Daoy (cell line): ENCODE measurements at regions not wholly inside any gene's neighbourhood (a gene's known extent, or its start where the extent isn't known, plus 50 kb on each side); places are given as distances from the start of the nearest gene placed in this dataset.
"Not testable (repeated sequence)": the region's sequence is repeated elsewhere in the genome, so short reads cannot be mapped to it uniquely, and the experiment has no call there.

ENCODE experiments used
- DNase-seq: peaks from one replicate; pipeline ENCODE4 v3.0.0-alpha.2; 2015; ENCODE audit warnings: low read depth

- no peak for DNase-seq
Measured at GRCh38 chr5:16296946-16297345, 117.4 kb upstream of the MARCHF11 start.

- DNase-seq, result no peak
Measured at GRCh38 chr5:16291894-16292293, 112.3 kb upstream of the MARCHF11 start.

- DNase-seq, result no peak
Measured at GRCh38 chr5:16291474-16291873, 111.9 kb upstream of the MARCHF11 start.

GRCh38 chr5:16283791-16284190, 104.2 kb upstream of the MARCHF11 start:
- DNase-seq, result no peak

GRCh38 chr5:16276859-16277258, 97.3 kb upstream of the MARCHF11 start:
- not testable (repeated sequence) for DNase-seq

- no peak for DNase-seq
Measured at GRCh38 chr5:16271851-16272250, 92.3 kb upstream of the MARCHF11 start.

GRCh38 chr5:16265141-16265540, 85.5 kb upstream of the MARCHF11 start:
- peak; percentile 60 for DNase-seq

- no peak for DNase-seq
Measured at GRCh38 chr5:16260000-16260399, 80.4 kb upstream of the MARCHF11 start.

GRCh38 chr5:16253856-16254255, 74.3 kb upstream of the MARCHF11 start:
- DNase-seq, result no peak

- no peak for DNase-seq
Measured at GRCh38 chr5:16245956-16246355, 66.4 kb upstream of the MARCHF11 start.

- no peak for DNase-seq
Measured at GRCh38 chr5:16245249-16245648, 65.7 kb upstream of the MARCHF11 start.

GRCh38 chr5:16238018-16238417, 58.4 kb upstream of the MARCHF11 start:
- DNase-seq, result no peak

GRCh38 chr5:16234598-16234997, 55.0 kb upstream of the MARCHF11 start:
- DNase-seq, result no peak

- DNase-seq, result no peak
Measured at GRCh38 chr5:16233730-16234129, 54.1 kb upstream of the MARCHF11 start.

- no peak for DNase-seq
Measured at GRCh38 chr5:16229357-16229940, 49.9 kb upstream of the MARCHF11 start.
